Karpas-422 (cell line): ENCODE measurements at regions not wholly inside any gene's neighbourhood (a gene's known extent, or its start where the extent isn't known, plus 50 kb on each side); places are given as distances from the start of the nearest gene placed in this dataset.
"Not testable (repeated sequence)": the region's sequence is repeated elsewhere in the genome, so short reads cannot be mapped to it uniquely, and the experiment has no call there.

Experiments used
- DNase-seq: peaks from one replicate; pipeline ENCODE4 v3.0.0-alpha.2; 2015
- H2AFZ ChIP-seq: fragments of 200-600 bp; sonication (generic); 2 replicates; pipeline ENCODE4 v1.6.1; 2014; ENCODE audit warnings: antibody characterized with exemption, low read length, mixed read lengths
- H3K27ac ChIP-seq: fragments of 200-600 bp; sonication (generic); 2 replicates; pipeline ENCODE4 v1.5.1; 2014; ENCODE audit warnings: mild to moderate bottlenecking, low read length, moderate library complexity
- H3K27me3 ChIP-seq: fragments of 200-600 bp; sonication (generic); 2 replicates; pipeline ENCODE4 v1.6.1; 2014; ENCODE audit warnings: low read length, mixed read lengths
- H3K36me3 ChIP-seq: fragments of 200-600 bp; sonication (generic); 2 replicates; pipeline ENCODE4 v1.6.1; 2014; ENCODE audit warnings: low read length, mixed read lengths; ENCODE audit not compliant: insufficient read depth
- H3K4me1 ChIP-seq: fragments of 200-600 bp; sonication (generic); 2 replicates; pipeline ENCODE4 v1.6.1; 2014; ENCODE audit warnings: mild to moderate bottlenecking, low read length, mixed read lengths
- H3K4me2 ChIP-seq: fragments of 200-600 bp; sonication (generic); 2 replicates; pipeline ENCODE4 v1.6.1; 2014; ENCODE audit warnings: low read length, low read depth, mild to moderate bottlenecking; ENCODE audit not compliant: poor library complexity, severe bottlenecking
- H3K4me3 ChIP-seq: fragments of 200-600 bp; sonication (generic); 2 replicates; pipeline ENCODE4 v1.5.1; 2014; ENCODE audit warnings: mild to moderate bottlenecking, antibody characterized with exemption, low read length, mixed read lengths
- H3K79me2 ChIP-seq: fragments of 200-600 bp; sonication (generic); 2 replicates; pipeline ENCODE4 v1.6.1; 2014; ENCODE audit warnings: mild to moderate bottlenecking, low read length, mixed read lengths
- H3K9ac ChIP-seq: fragments of 200-600 bp; sonication (generic); 2 replicates; pipeline ENCODE4 v1.6.0; 2014; ENCODE audit warnings: low read length
- H3K9me2 ChIP-seq: fragments of 200-600 bp; sonication (generic), shearing (Covaris generic); replicated peaks from 2 replicates; pipeline ENCODE4 v1.6.0; 2014; ENCODE audit warnings: mild to moderate bottlenecking, low read length, moderate library complexity; ENCODE audit not compliant: insufficient read depth
- H3K9me3 ChIP-seq: fragments of 300-700, 200-600 bp; sonication (generic); 2 replicates; pipeline ENCODE4 v1.6.1; 2014; ENCODE audit warnings: low read length, mixed read lengths
- H4K20me1 ChIP-seq: fragments of 200-600 bp; sonication (generic); 2 replicates; pipeline ENCODE4 v1.6.1; 2014; ENCODE audit warnings: mild to moderate bottlenecking, antibody characterized with exemption, low read length, low read depth; ENCODE audit not compliant: insufficient read depth

DNA sequence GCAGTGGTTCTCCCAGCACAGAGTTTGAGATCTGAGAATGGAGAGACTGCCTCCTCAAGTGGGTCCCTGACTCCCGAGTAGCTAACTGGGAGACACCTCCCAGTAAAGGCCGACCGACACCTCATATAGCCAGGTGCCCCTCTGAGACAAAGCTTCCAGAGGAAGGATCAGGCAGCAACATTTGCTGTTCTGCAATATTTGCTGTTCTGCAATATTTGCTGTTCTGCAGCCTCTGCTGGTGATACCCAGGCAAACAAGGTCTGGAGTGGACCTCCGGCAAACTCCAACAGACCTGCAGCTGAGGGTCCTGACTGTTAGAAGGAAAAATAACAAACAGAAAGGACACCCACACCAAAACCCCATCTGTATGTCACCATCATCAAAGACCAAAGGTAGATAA lies 560.2 kb downstream of the SOX5 start:
- not testable (repeated sequence) for H3K27me3 ChIP-seq, H3K36me3 ChIP-seq, H3K9me3 ChIP-seq, H4K20me1 ChIP-seq, H3K9ac ChIP-seq, H3K9me2 ChIP-seq, H3K27ac ChIP-seq, H3K4me3 ChIP-seq, H3K4me1 ChIP-seq, DNase-seq, H2AFZ ChIP-seq, H3K79me2 ChIP-seq, H3K4me2 ChIP-seq

DNA sequence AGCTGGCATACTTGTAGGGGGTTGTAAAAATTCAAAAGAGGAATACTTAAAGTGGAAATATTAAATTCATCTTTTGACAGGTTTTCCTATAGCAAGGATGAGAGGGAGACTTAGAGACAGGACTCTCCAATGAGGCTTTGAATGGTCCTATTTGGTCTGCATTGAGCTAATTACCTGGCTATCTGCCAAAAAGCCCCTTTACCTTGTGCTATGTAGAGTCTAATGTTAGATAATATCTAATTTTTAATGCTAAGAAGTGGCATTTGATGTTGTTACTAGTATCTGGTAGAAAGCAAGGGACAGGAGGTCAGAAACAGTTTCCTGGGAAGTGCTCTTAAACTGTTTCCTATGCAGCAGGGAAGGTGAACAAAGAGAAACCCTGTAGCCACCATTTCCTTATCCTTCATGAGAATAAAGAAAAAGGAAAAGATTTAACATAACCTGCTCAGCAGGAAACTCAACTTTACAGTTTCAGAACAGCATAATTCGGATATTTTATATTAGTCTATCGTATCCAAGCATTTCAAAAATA lies 550.0 kb downstream of the SOX5 start:
- no peak overlapping the region for H3K4me2 ChIP-seq
- no peaks in the 10 kb centered on the region for H3K9me2 ChIP-seq
- H3K9me3 ChIP-seq, result no peaks in the 10 kb centered on the region
- H3K4me1 ChIP-seq, result no peaks in the 10 kb centered on the region
- H3K36me3 ChIP-seq, result no peaks in the 10 kb centered on the region
- H3K4me3 ChIP-seq, result no peak overlapping the region
- H2AFZ ChIP-seq, result no peak overlapping the region
- H3K79me2 ChIP-seq, result no peaks in the 10 kb centered on the region
- no peaks in the 10 kb centered on the region for H4K20me1 ChIP-seq
- H3K27ac ChIP-seq, result no peak overlapping the region
- no peak overlapping the region for H3K9ac ChIP-seq
- DNase-seq, result no peak
- no peaks in the 10 kb centered on the region for H3K27me3 ChIP-seq

DNA sequence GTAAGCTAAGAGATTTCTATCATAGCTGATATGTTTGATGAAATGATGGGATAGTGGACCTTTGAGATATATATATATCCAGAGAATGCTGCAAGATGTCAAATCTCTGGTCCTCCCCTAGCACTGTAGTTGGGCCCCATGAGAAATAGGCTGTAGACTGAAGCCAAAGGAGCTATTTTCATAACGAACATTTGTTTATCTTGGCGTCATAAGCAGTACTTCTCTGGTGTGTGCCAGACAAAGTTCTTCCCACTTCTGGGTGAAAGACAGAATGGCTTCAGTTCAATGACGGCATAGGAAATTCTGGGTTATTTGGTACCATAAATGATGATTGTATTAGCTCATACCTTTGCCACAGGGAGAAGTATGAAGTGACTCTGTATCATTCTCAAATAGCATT lies 534.3 kb downstream of the SOX5 start:
- Histone ChIP-seq H3K36me3 (no peaks in the 10 kb centered on the region), H3K4me1 (no peaks in the 10 kb centered on the region), H4K20me1 (no peaks in the 10 kb centered on the region), H3K4me2 (no peak overlapping the region), H3K4me3 (no peak overlapping the region), H3K27ac (no peak overlapping the region), H3K9me2 (no peaks in the 10 kb centered on the region), H3K79me2 (no peaks in the 10 kb centered on the region), H2AFZ (no peak overlapping the region), H3K27me3 (no peaks in the 10 kb centered on the region), H3K9me3 (no peaks in the 10 kb centered on the region), H3K9ac (no peak overlapping the region)
- DNase-seq, result no peak

DNA sequence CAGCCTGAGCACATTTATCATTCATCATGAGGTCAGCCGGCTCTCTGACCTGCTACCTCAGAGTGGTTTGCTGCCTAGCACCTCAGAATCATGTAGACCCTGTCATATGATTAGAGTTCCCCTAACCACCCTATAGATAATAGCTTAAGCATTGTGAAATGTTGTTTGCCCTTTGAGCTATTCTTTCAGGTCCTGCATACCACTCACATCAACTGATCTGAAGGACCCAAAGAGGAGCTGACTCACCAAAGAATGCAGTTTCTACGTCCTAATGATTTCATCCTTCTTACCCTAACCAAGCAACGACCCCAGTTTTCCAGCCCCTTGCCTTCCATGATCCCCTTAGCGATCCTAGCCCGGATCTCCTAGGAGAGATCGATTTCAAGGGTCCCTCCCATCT lies 527.9 kb downstream of the SOX5 start:
- no peaks in the 10 kb centered on the region for H3K79me2 ChIP-seq
- H3K36me3 ChIP-seq, result no peaks in the 10 kb centered on the region
- no peak overlapping the region for H3K27ac ChIP-seq
- H3K27me3 ChIP-seq, result no peaks in the 10 kb centered on the region
- H3K9ac ChIP-seq, result no peak overlapping the region
- H4K20me1 ChIP-seq, result no peaks in the 10 kb centered on the region
- H3K4me1 ChIP-seq, result no peaks in the 10 kb centered on the region
- H3K9me3 ChIP-seq, result no peaks in the 10 kb centered on the region
- DNase-seq, result no peak
- no peak overlapping the region for H3K4me3 ChIP-seq
- no peak overlapping the region for H2AFZ ChIP-seq
- peaks cover 3% of the 10 kb centered on the region; the same call in 1 of the 2 replicates for H3K9me2 ChIP-seq
- H3K4me2 ChIP-seq, result no peak overlapping the region

DNA sequence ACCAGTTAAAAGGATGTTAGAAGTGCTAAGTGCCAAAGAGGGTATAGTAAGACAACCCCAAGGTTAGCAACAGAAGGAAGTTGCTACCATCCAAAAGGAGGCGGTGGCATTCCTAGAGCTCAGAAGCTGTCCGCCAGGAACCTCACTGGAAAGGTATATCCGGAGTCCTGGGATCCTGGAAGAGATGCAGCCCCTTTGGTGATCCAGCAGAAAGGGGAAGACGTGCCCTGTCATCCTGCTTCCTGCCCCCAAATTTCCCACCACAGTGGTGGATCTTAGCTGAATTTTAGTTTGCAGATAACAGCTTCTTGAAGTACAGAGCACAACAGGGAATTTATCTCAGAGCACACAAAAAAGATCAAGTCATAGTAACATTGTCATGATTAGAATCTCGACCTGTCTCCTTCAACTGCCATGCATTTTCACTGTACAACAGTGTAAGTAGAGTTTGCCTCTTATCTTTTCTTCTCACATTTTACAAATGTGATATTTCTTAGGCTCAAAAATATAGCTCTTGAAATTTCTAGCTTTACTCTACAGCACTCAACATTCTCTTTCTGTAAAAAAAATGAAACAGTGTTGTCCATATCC lies 526.3 kb downstream of the SOX5 start:
- no peak overlapping the region for H3K4me2 ChIP-seq
- no peaks in the 10 kb centered on the region for H4K20me1 ChIP-seq
- no peak overlapping the region for H2AFZ ChIP-seq
- H3K9me3 ChIP-seq, result no peaks in the 10 kb centered on the region
- H3K4me3 ChIP-seq, result no peak overlapping the region
- H3K4me1 ChIP-seq, result no peaks in the 10 kb centered on the region
- DNase-seq, result no peak
- H3K79me2 ChIP-seq, result no peaks in the 10 kb centered on the region
- H3K27me3 ChIP-seq, result no peaks in the 10 kb centered on the region
- H3K36me3 ChIP-seq, result no peaks in the 10 kb centered on the region
- H3K9ac ChIP-seq, result no peak overlapping the region
- H3K27ac ChIP-seq, result no peak overlapping the region
- H3K9me2 ChIP-seq, result peaks cover 3% of the 10 kb centered on the region; the same call in 1 of the 2 replicates

DNA sequence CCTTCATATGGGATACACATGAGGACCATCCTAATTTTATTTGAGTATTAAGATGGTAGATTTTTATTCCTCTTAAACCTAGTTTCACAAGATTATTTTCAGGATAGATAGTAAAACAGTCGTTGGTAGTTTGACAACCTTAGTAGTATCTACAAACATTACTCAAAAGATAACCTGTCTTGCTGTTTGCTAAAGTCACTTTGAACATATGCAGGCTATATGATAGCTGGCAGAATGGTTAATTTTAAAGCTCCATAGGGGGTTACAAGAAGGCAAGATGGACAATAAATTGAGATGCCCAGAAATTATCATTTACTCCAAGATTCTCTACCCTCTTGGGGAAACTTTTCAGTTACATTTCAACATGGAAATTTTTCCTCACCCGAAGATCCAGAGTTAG lies 525.7 kb downstream of the SOX5 start:
- Histone ChIP-seq H3K27ac (no peak overlapping the region), H3K4me3 (no peak overlapping the region), H3K79me2 (no peaks in the 10 kb centered on the region), H2AFZ (no peak overlapping the region), H3K4me2 (no peak overlapping the region), H3K4me1 (no peaks in the 10 kb centered on the region), H3K9ac (no peak overlapping the region), H4K20me1 (no peaks in the 10 kb centered on the region), H3K9me2 (peaks cover 3% of the 10 kb centered on the region; the same call in 1 of the 2 replicates), H3K27me3 (no peaks in the 10 kb centered on the region), H3K9me3 (0 out of 2 replicates have a peak, but pooled peaks cover 2% of the 10 kb centered on the region), H3K36me3 (no peaks in the 10 kb centered on the region)
- DNase-seq, result no peak

DNA sequence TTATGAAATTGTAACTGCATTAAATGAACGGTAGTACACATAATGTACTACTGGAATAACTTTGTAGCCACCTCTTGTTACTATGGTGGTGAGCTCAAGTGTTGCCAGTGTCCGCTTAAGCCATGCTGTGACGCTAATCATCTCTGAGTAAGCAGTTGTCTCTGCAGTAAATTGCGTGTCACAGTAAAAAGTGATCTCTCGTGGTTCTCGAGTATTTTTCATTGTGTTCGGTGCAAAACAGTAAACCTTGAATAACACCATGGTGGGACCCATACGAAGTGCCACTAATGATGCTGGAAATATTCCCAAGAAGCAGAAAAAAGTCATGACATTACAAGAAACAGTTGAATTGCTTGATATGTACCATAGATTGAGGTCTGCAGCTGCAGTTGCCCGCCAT lies 524.8 kb downstream of the SOX5 start:
- no peak overlapping the region for H3K9ac ChIP-seq
- no peak for DNase-seq
- no peaks in the 10 kb centered on the region for H3K36me3 ChIP-seq
- H3K4me1 ChIP-seq, result no peaks in the 10 kb centered on the region
- no peak overlapping the region for H3K4me3 ChIP-seq
- no peaks in the 10 kb centered on the region for H3K79me2 ChIP-seq
- no peaks in the 10 kb centered on the region for H4K20me1 ChIP-seq
- 0 out of 2 replicates have a peak, but pooled peaks cover 2% of the 10 kb centered on the region for H3K9me3 ChIP-seq
- H3K27me3 ChIP-seq, result no peaks in the 10 kb centered on the region
- H3K9me2 ChIP-seq, result peaks cover 3% of the 10 kb centered on the region; the same call in 1 of the 2 replicates
- no peak overlapping the region for H3K27ac ChIP-seq
- H2AFZ ChIP-seq, result no peak overlapping the region
- no peak overlapping the region for H3K4me2 ChIP-seq

DNA sequence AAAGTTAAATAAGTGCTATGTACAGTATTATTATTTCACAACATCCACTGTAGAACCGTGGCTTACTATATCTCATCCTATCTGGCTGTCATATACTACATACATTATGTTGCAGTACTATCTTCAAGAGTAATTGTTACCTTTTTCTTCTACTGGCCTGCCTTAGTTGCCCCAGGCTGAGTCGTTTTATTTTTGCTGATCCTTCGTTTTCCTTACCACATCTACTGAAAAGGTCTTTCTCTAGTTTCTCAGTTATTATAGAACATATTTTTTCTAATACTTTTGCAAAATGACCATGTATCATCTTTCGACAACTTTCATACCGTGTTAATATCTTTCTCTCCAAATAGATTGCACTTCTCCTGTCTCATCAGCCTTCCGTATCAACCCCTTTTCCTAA lies 523.1 kb downstream of the SOX5 start:
- Histone ChIP-seq H3K9ac (no peak overlapping the region), H3K27ac (no peak overlapping the region), H2AFZ (no peak overlapping the region), H3K79me2 (no peaks in the 10 kb centered on the region), H3K4me1 (no peaks in the 10 kb centered on the region), H3K27me3 (no peaks in the 10 kb centered on the region), H3K9me3 (0 out of 2 replicates have a peak, but pooled peaks cover 2% of the 10 kb centered on the region), H3K4me2 (no peak overlapping the region), H3K9me2 (peaks cover 3% of the 10 kb centered on the region; the same call in 1 of the 2 replicates), H3K4me3 (no peak overlapping the region), H3K36me3 (no peaks in the 10 kb centered on the region), H4K20me1 (no peaks in the 10 kb centered on the region)
- DNase-seq, result no peak
